Osteoblast (primary cell): ENCODE measurements at regions not wholly inside any gene's neighbourhood (a gene's known extent, or its start where the extent isn't known, plus 50 kb on each side); places are given as distances from the start of the nearest gene placed in this dataset.
"Not testable (repeated sequence)": the region's sequence is repeated elsewhere in the genome, so short reads cannot be mapped to it uniquely, and the experiment has no call there.

Experiments used
- DNase-seq: peaks from one replicate; pipeline ENCODE4 v3.0.0; 2011; ENCODE audit warnings: low spot score, mixed read lengths; ENCODE audit not compliant: insufficient read length; ENCODE audit errors: missing footprints
- H2AFZ ChIP-seq: 2 replicates; pipeline ENCODE4 v1.6.0; 2011; ENCODE audit warnings: mild to moderate bottlenecking, low read length
- H3K27ac ChIP-seq: 2 replicates; pipeline ENCODE4 v1.5.1; 2011; ENCODE audit warnings: mild to moderate bottlenecking, low read depth, low read length, moderate library complexity
- H3K27me3 ChIP-seq: 2 replicates; pipeline ENCODE4 v1.6.0; 2012; ENCODE audit warnings: mild to moderate bottlenecking, control low read depth, inconsistent platforms, low read length, moderate library complexity; ENCODE audit not compliant: insufficient read depth
- H3K36me3 ChIP-seq: 2 replicates; pipeline ENCODE4 v1.5.1; 2011; ENCODE audit warnings: mild to moderate bottlenecking, low read length, control low read depth, moderate library complexity; ENCODE audit not compliant: insufficient read depth
- H3K4me1 ChIP-seq: 2 replicates; pipeline ENCODE4 v1.5.1; 2011; ENCODE audit warnings: mild to moderate bottlenecking, low read length, control low read depth, moderate library complexity; ENCODE audit not compliant: insufficient read depth
- H3K4me2 ChIP-seq: 2 replicates; pipeline ENCODE4 v1.6.0; 2011; ENCODE audit warnings: mild to moderate bottlenecking, low read length; ENCODE audit not compliant: insufficient read depth
- H3K4me3 ChIP-seq: fragments of 200-600 bp; sonication (generic); 3 replicates; pipeline ENCODE4 v1.5.1; 2012; ENCODE audit warnings: mild to moderate bottlenecking, low read length, inconsistent platforms; ENCODE audit not compliant: insufficient read depth
- H3K79me2 ChIP-seq: 2 replicates; pipeline ENCODE4 v1.6.0; 2012; ENCODE audit warnings: mild to moderate bottlenecking, low read length, control low read depth, inconsistent platforms; ENCODE audit not compliant: insufficient read depth
- H3K9me3 ChIP-seq: 2 replicates; pipeline ENCODE4 v1.5.1; 2011; ENCODE audit warnings: low read depth, low read length, control low read depth
- H4K20me1 ChIP-seq: 2 replicates; pipeline ENCODE4 v1.6.0; 2012; ENCODE audit warnings: mild to moderate bottlenecking, low read length, control low read depth; ENCODE audit not compliant: insufficient read depth
- TF ChIP-seq, protein P1 (sequence below): IDR thresholded peaks from 2 replicates; pipeline ENCODE4 v1.5.1; 2011; ENCODE audit warnings: mild to moderate bottlenecking, low read depth, low read length, moderate library complexity; ENCODE audit errors: extremely low read depth

DNA sequence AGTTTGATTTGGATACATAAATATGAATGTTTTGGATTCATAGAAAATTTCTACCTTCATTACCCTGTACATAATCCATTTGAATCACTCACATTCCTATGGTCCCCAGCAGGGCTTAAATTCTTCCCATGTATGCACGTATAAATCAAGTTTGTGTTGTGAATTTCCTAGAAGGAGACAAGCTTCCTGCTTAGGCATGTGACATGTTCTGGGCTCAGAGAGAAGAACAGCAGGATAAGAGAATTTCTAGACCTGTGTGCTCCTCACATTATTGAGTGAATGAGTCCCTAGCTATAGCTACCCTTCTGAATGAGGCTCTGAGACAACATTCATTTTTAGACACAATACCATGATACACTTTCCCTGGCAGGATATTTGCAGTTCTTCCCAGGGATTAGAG, 229.1 kb downstream of the YTHDC2 start:
- Histone ChIP-seq H3K9me3 (no peaks in the 10 kb centered on the region), H3K27me3 (no peaks in the 10 kb centered on the region), H3K79me2 (no peaks in the 10 kb centered on the region), H3K4me2 (no peak overlapping the region), H4K20me1 (no peaks in the 10 kb centered on the region), H3K4me3 (no peak overlapping the region), H2AFZ (no peak overlapping the region), H3K27ac (no peak overlapping the region), H3K4me1 (no peaks in the 10 kb centered on the region), H3K36me3 (no peaks in the 10 kb centered on the region)
- DNase-seq: no peak
- TF ChIP-seq, protein P1, sequence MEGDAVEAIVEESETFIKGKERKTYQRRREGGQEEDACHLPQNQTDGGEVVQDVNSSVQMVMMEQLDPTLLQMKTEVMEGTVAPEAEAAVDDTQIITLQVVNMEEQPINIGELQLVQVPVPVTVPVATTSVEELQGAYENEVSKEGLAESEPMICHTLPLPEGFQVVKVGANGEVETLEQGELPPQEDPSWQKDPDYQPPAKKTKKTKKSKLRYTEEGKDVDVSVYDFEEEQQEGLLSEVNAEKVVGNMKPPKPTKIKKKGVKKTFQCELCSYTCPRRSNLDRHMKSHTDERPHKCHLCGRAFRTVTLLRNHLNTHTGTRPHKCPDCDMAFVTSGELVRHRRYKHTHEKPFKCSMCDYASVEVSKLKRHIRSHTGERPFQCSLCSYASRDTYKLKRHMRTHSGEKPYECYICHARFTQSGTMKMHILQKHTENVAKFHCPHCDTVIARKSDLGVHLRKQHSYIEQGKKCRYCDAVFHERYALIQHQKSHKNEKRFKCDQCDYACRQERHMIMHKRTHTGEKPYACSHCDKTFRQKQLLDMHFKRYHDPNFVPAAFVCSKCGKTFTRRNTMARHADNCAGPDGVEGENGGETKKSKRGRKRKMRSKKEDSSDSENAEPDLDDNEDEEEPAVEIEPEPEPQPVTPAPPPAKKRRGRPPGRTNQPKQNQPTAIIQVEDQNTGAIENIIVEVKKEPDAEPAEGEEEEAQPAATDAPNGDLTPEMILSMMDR: no peak

DNA sequence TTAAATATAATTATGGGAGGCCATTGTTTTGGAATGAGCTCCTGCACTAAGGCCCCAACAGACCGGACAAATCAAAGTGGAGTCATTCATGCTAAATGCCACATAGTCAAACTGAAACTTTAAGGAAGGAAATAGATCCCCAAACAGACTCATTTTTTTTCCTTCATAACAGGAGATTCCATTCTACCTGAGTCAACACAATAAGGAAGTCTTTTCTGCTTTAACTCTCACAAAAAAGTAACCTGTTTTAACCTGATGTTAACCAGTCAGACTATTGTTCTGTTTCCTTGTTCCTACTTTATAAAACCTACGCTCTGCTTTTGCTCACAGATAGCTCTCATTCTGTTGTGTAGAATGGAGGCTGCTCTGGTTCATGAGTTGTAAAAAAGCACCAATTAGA, 234.9 kb downstream of the YTHDC2 start:
- Histone ChIP-seq H4K20me1 (no peaks in the 10 kb centered on the region), H3K4me2 (no peak overlapping the region), H3K79me2 (no peaks in the 10 kb centered on the region), H3K9me3 (no peaks in the 10 kb centered on the region), H3K4me1 (no peaks in the 10 kb centered on the region), H3K27me3 (no peaks in the 10 kb centered on the region), H3K36me3 (no peaks in the 10 kb centered on the region), H2AFZ (no peak overlapping the region), H3K27ac (no peak overlapping the region), H3K4me3 (no peak overlapping the region)
- TF ChIP-seq, protein P1: no peak
- no peak for DNase-seq

DNA sequence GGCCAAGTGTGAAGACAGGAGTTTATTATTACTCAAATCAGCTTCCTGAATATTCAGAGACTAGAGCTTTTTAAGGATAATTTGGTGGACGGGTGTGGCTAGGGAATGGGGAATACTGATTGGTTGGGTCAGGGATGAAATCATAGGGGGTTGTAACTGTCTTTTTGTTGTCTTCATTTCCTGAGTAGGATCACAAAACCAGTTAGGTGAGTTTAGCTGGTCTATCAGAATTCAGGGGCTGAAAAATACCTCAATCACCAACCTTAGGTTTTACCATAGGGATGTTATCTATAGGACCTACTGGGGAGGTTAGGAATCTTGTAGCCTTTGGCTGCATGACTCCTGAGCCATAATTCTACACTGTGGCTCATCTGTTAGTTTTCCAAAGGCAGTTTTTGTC, 235.8 kb downstream of the YTHDC2 start:
- Histone ChIP-seq H3K36me3 (no peaks in the 10 kb centered on the region), H3K4me2 (no peak overlapping the region), H2AFZ (no peak overlapping the region), H3K4me3 (no peak overlapping the region), H3K79me2 (no peaks in the 10 kb centered on the region), H3K4me1 (no peaks in the 10 kb centered on the region), H4K20me1 (no peaks in the 10 kb centered on the region), H3K27me3 (no peaks in the 10 kb centered on the region), H3K27ac (no peak overlapping the region), H3K9me3 (no peaks in the 10 kb centered on the region)
- no peak for DNase-seq
- TF ChIP-seq, protein P1: no peak

DNA sequence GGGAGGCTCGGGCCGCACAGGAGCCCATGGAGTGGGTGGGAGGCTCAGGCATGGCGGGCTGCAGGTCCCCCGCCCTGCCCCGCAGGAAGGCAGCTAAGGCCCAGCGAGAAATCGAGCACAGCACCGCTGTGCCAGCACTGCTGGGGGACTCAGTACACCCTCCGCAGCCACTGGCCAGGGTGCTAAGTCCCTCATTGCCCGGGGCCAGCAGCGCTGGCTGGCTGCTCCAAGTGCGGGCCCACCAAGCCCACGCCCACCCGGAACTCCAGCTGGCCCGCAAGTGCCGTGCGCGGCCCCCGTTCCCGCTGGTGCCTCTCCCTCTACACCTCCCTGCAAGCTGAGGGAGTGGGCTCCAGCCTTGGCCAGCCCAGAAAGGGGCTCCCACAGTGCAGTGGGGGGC, 239.7 kb downstream of the YTHDC2 start:
- H3K27me3 ChIP-seq, H3K4me2 ChIP-seq, H4K20me1 ChIP-seq, H3K27ac ChIP-seq, H3K36me3 ChIP-seq, H3K4me3 ChIP-seq, DNase-seq, H3K79me2 ChIP-seq, H3K4me1 ChIP-seq, H3K9me3 ChIP-seq, H2AFZ ChIP-seq: not testable (repeated sequence)

DNA sequence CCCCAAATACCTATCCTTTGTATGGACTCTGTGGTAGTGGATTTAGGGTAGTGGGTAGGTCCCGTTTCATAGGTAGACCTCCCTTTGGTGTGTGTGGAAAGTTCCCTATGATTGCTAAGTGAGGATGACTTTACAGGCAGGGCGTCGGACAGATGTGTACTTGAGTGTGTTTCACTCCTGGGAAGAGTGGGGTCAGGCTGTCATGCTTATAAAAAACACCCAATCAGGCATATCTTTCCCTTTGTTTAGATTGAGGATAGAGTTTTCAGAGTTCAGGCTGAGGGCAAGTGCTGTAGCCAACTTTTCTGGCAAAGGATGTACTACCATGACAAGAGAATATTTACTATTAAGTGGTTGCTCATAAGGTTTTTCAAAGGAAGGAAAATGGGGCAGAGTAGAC, 242.0 kb downstream of the YTHDC2 start:
- Histone ChIP-seq H3K4me2 (no peak overlapping the region), H3K4me1 (no peaks in the 10 kb centered on the region), H3K4me3 (no peak overlapping the region), H4K20me1 (no peaks in the 10 kb centered on the region), H3K9me3 (no peaks in the 10 kb centered on the region), H3K79me2 (no peaks in the 10 kb centered on the region), H3K36me3 (no peaks in the 10 kb centered on the region), H2AFZ (no peak overlapping the region), H3K27me3 (no peaks in the 10 kb centered on the region), H3K27ac (no peak overlapping the region)
- no peak for DNase-seq
- TF ChIP-seq, protein P1: no peak
